ENCODE measurements at regions not wholly inside any gene's neighbourhood (a gene's known extent, or its start where the extent isn't known, plus 50 kb on each side); places are given as distances from the start of the nearest gene placed in this dataset.

- TF ChIP-seq POLR2A (IDR thresholded peaks at IDR 0.05) (no peak), CTCF (IDR thresholded peaks at IDR 0.05) (no peak)
These were observed 158.8 kb upstream of the PHACTR1 start for GRCh38 chr6:12557765-12558164.

Data from esophagus squamous epithelium (tissue), 4 donors.